ENCODE measurements at regions not wholly inside any gene's neighbourhood (a gene's known extent, or its start where the extent isn't known, plus 50 kb on each side); places are given as distances from the start of the nearest gene placed in this dataset.
"Not testable (repeated sequence)": the region's sequence is repeated elsewhere in the genome, so short reads cannot be mapped to it uniquely, and the experiment has no call there.

GRCh38 chr6:26185004-26185403 lies 97.8 kb downstream of the HFE start:
- Histone ChIP-seq H3K27me3 (replicated peaks; ENCODE audit: control insufficient read depth, insufficient read depth, low read length) (no peaks in the 10 kb centered on the region), H3K4me3 (replicated peaks; ENCODE audit: low read depth, low read length) (no peak overlapping the region), H3K36me3 (ENCODE audit: control insufficient read depth, insufficient read depth, low read length) (no peaks in the 10 kb centered on the region)
- TF ChIP-seq CTCF (IDR thresholded peaks at IDR 0.05; ENCODE audit: insufficient read depth, low read length, poor library complexity, severe bottlenecking), result no peak
- DNase-seq (ENCODE audit: extremely low read depth, insufficient read length), result no peak

- no peaks in the 10 kb centered on the region for H3K27me3 ChIP-seq (replicated peaks; ENCODE audit: control insufficient read depth, insufficient read depth, low read length)
- no peak for DNase-seq (ENCODE audit: extremely low read depth, insufficient read length)
- H3K4me3 ChIP-seq (replicated peaks; ENCODE audit: low read depth, low read length), result no peak overlapping the region
- no peak for TF ChIP-seq CTCF (IDR thresholded peaks at IDR 0.05; ENCODE audit: insufficient read depth, low read length, poor library complexity, severe bottlenecking)
- no peaks in the 10 kb centered on the region for H3K36me3 ChIP-seq (ENCODE audit: control insufficient read depth, insufficient read depth, low read length)
Measured at GRCh38 chr6:26185802-26186201, 98.6 kb downstream of the HFE start.

- no peak overlapping the region for H3K4me3 ChIP-seq (replicated peaks; ENCODE audit: low read depth, low read length)
- TF ChIP-seq CTCF (IDR thresholded peaks at IDR 0.05; ENCODE audit: insufficient read depth, low read length, poor library complexity, severe bottlenecking), result no peak
- no peaks in the 10 kb centered on the region for H3K27me3 ChIP-seq (replicated peaks; ENCODE audit: control insufficient read depth, insufficient read depth, low read length)
- no peak for DNase-seq (ENCODE audit: extremely low read depth, insufficient read length)
- no peaks in the 10 kb centered on the region for H3K36me3 ChIP-seq (ENCODE audit: control insufficient read depth, insufficient read depth, low read length)
Measured at GRCh38 chr6:26186652-26187051, 99.4 kb downstream of the HFE start.

GRCh38 chr6:26187292-26187691 lies 100.1 kb downstream of the HFE start:
- H3K27me3 ChIP-seq (replicated peaks; ENCODE audit: control insufficient read depth, insufficient read depth, low read length), result no peaks in the 10 kb centered on the region
- no peak for DNase-seq (ENCODE audit: extremely low read depth, insufficient read length)
- no peak overlapping the region; the same call in 1 of the 2 replicates for H3K4me3 ChIP-seq (replicated peaks; ENCODE audit: low read depth, low read length)
- H3K36me3 ChIP-seq (ENCODE audit: control insufficient read depth, insufficient read depth, low read length), result no peaks in the 10 kb centered on the region
- no peak for TF ChIP-seq CTCF (IDR thresholded peaks at IDR 0.05; ENCODE audit: insufficient read depth, low read length, poor library complexity, severe bottlenecking)

- DNase-seq (ENCODE audit: extremely low read depth, insufficient read length), result no peak
- peak overlapping the region; percentile 62 for H3K4me3 ChIP-seq (replicated peaks; ENCODE audit: low read depth, low read length)
- H3K27me3 ChIP-seq (replicated peaks; ENCODE audit: control insufficient read depth, insufficient read depth, low read length), result no peaks in the 10 kb centered on the region
- no peak for TF ChIP-seq CTCF (IDR thresholded peaks at IDR 0.05; ENCODE audit: insufficient read depth, low read length, poor library complexity, severe bottlenecking)
- H3K36me3 ChIP-seq (ENCODE audit: control insufficient read depth, insufficient read depth, low read length), result no peaks in the 10 kb centered on the region; the same call in 1 of the 2 replicates
Measured at GRCh38 chr6:26187981-26188635, 100.9 kb downstream of the HFE start.

- not testable (repeated sequence) for DNase-seq (ENCODE audit: extremely low read depth, insufficient read length)
Measured at GRCh38 chr6:26191512-26191911, 104.3 kb downstream of the HFE start.

More at GRCh38 chr6:26191512-26191911, 104.3 kb downstream of the HFE start:
- not testable (repeated sequence) for H3K36me3 ChIP-seq (ENCODE audit: control insufficient read depth, insufficient read depth, low read length); H3K27me3 ChIP-seq (replicated peaks; ENCODE audit: control insufficient read depth, insufficient read depth, low read length); H3K4me3 ChIP-seq (replicated peaks; ENCODE audit: low read depth, low read length)
